GM19397 (cell line): ENCODE measurements at regions not wholly inside any gene's neighbourhood (a gene's known extent, or its start where the extent isn't known, plus 50 kb on each side); places are given as distances from the start of the nearest gene placed in this dataset.

Experiments
- ATAC-seq: cut with Tn5 transposase; IDR thresholded peaks from one replicate; pipeline ENCODE4 v1.9.1; 2021; ENCODE audit warnings: mild to moderate bottlenecking, moderate library complexity; ENCODE audit not compliant: unreplicated experiment

DNA sequence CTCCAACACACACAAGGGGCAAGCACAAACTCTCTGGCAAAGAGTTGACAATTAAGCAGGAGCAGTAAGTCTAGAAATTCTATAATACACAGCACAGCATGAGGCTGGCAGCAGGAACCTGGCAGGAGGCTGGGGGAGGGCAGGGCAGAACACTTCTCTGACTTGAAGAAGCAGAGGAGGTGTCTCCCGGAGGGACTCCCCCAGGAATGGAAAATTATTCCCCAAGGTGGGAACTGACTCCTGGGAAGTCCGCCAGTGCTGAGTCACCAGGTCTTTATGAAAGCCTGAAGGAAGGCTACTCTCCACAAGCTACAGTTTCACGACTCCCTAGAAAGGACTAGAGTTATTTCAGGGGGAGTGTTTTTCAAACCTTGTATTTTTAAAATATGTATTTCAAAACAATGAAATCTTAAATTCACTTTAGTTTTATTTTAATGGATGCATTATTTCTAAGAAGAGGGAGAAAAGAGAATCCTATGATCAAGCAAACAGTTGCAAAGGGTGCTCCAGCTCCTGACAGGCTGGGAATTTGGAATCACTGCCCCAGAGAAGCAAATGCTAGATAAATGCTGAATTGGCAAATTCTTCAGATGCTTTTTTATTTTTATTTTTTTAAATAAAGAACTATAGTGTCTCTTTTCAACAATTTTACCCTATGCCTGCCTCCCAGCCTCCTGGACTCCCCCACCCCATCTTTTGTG, 192.8 kb downstream of the LY86 start:
- no peak for ATAC-seq

DNA sequence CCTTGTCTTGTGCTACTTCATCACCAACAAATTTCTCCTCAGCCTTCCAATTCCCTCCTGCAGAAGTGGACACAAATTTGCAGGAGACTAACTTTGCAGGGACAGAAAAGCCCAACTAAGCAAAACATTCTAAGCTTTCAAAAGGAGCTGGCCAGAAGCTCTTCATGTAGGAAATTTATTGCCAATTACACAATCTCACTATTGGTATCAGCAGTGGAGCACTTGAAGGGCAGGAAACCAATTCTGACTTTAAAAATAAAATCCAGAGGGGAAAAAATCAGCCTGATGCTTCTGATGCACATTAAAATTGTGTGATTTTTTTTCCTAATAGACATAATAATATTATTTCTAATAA, 193.3 kb downstream of the LY86 start:
- no peak for ATAC-seq

DNA sequence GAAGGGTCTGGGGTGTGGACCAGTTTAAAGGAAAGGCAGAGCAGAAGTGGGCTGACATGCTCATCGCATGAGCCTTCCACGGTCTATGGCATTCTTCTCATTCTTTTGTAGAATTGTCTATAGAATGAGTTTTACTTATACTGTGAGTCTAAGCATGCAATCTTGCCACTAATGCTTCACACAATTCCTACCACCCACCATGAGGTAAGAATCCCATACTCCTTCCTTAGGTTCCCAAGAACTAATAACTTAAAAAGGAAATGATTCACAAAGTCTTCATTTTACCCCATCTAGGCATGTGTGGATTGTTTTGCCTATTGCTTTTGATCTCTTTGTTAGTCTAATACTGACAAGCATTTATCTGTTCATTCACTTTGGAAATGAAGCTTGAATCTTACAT, 195.2 kb downstream of the LY86 start:
- ATAC-seq, result no peak

GRCh38 chr6:6784514-6785162, 196.1 kb downstream of the LY86 start:
- no peak for ATAC-seq

- no peak for ATAC-seq
Measured at GRCh38 chr6:6785163-6785521, 196.6 kb downstream of the LY86 start.

- ATAC-seq, result no peak
Measured at GRCh38 chr6:6788394-6789032, 200.0 kb downstream of the LY86 start.

DNA sequence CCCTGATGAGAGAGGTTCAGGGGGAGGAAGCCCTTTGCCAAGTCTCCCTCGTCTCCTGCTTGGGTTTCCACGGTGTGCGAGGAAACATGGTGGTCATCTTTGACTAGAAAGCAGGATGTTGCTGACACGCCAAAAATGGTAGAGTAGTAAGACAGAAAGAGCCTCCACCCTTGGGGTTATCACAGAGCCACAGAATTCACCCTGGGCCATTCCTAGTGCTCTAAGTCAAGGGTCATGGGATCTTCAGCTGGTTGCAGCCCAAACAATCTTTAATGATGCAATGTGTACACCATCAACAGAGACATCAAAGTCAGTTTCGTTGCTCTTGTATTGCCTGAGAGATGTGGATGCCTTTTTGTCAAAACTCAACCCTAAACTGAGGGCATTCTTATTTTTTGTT, 201.9 kb downstream of the LY86 start:
- no peak for ATAC-seq

- ATAC-seq, result no peak
Measured at GRCh38 chr6:6790891-6791290, 202.4 kb downstream of the LY86 start.

DNA sequence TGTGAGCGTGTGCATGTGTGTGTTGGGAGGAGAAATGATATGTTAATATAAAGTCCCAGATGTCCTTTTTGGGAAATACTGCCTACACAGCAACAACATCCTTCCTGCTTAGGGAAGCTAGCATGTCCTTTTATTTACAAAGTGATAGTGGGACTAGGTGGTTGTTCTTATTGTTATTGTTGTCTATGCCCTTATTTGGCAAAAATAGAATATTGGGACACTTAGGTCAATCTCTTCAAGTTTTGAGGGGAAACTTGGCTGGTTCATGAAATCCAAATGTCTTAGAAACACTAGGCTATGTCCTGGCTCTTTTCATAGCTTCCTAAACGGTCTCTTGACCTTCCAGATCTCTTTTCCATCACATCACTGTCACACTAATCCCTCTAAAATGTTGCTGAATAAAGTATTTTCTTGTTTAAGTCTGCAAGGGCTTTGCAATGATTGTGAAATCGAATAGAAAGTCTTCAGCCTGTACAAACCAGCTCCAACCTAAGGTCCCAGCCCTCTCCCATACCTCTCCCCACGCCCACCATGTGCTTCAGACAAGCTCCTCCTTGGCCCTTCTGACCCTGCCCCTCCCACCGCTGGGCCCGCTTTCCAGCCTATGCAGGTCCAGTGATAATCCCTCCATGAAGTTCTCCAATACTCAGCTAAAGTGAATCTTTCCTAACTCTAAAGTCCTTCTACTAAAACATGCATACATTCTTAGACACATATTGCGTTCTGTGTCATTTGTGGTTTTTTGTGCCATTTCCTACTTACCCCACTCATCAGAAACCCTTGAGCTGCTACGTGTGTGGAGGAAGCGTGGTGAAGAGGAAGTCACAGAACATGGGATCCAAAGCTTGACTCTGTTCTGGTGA, 205.1 kb downstream of the LY86 start:
- no peak for ATAC-seq

- ATAC-seq, result no peak
Measured at GRCh38 chr6:6795393-6795792, 206.9 kb downstream of the LY86 start.

DNA sequence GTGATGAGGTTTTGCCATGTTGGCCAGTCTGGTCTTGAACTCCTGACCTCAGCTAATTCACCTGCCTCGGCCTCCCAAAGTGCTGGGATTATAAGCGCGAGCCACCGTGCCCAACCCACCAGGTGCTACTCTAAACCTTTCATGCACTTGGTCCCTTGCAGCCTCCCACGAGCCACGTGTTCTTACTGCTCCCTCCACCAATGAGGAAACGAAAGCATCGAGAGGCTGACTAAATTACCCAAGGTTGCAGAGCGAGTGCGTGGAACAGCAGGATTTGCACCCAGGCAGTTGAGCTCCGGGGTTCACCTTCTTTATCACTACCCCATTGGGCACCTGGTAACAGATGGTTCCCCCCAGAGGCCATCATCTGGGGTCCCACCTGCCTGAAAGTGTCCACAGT, 208.3 kb downstream of the LY86 start:
- ATAC-seq, result no peak

DNA sequence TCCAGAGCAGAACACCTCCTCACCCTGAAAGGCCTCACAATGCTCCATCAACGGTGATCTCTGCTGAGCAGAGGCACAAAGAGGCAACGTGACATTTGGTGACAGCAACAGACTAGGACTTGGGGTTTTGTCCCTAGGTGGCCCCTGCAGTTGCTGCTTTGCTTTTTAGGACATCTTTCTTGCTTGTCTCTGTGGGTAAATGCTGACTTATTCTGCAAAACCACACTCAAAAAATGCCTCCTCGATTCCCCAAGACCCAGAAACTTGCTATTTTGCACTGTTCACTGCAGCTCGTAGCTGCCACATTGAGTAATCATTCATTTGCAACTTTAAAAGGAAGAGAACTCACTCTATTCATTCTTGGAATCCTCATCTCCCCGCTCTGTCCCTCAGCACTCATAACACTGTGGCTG, 209.9 kb downstream of the LY86 start:
- ATAC-seq, result no peak

DNA sequence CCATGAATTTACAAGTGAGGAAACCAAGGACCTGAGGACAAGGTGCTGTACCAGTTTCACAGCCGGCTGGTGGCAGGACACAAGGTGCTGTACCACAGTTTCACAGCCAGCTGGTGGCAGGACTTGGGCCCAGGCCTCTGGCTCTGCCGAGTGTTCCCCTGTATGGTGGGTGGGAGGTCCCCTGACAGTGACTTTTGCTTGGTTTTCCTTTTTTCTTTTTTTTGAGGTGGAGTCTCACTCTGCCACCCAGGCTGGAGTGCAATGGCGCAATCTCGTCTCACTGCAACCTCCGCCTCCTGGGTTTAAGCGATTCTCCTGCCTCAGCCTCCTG, 212.4 kb downstream of the LY86 start:
- ATAC-seq, result no peak

GRCh38 chr6:6801635-6802218, 213.2 kb downstream of the LY86 start:
- ATAC-seq, result no peak

- ATAC-seq, result peak; percentile 63
Measured at GRCh38 chr6:6803180-6803977, 214.9 kb downstream of the LY86 start.

GRCh38 chr6:6804843-6805615, 216.5 kb downstream of the LY86 start:
- ATAC-seq, result no peak

- no peak for ATAC-seq
Measured at GRCh38 chr6:6806844-6807518, 218.5 kb downstream of the LY86 start.

- no peak for ATAC-seq
Measured at GRCh38 chr6:6808343-6808742, 219.8 kb downstream of the LY86 start.

- ATAC-seq, result no peak
Measured at GRCh38 chr6:6808915-6809314, 220.4 kb downstream of the LY86 start.
